ENCODE measurements at regions not wholly inside any gene's neighbourhood (a gene's known extent, or its start where the extent isn't known, plus 50 kb on each side); places are given as distances from the start of the nearest gene placed in this dataset.

DNA sequence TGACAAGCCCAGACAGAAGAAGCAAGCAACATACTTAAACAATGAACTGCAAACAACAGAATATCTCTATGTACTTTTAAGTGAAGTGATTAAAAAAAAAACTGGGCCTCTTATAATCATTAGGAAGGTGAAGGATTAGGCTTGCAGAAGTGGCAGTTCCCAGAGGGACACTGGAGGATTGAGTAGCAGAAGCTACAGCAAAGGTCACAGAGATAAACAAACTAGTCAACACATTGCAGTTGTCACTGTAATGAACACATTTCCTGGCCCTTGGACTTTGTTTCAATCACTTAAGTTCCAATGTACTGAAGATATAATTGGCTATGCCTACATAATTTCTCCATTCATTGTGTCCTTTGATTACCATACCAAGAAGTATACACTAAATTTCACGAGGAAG, 1498.8 kb downstream of the SLITRK5 start:
- TF ChIP-seq, protein P1, sequence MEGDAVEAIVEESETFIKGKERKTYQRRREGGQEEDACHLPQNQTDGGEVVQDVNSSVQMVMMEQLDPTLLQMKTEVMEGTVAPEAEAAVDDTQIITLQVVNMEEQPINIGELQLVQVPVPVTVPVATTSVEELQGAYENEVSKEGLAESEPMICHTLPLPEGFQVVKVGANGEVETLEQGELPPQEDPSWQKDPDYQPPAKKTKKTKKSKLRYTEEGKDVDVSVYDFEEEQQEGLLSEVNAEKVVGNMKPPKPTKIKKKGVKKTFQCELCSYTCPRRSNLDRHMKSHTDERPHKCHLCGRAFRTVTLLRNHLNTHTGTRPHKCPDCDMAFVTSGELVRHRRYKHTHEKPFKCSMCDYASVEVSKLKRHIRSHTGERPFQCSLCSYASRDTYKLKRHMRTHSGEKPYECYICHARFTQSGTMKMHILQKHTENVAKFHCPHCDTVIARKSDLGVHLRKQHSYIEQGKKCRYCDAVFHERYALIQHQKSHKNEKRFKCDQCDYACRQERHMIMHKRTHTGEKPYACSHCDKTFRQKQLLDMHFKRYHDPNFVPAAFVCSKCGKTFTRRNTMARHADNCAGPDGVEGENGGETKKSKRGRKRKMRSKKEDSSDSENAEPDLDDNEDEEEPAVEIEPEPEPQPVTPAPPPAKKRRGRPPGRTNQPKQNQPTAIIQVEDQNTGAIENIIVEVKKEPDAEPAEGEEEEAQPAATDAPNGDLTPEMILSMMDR (IDR thresholded peaks at IDR 0.05), result no peak
- TF ChIP-seq POLR2A (IDR thresholded peaks at IDR 0.05), result no peak
